Spleen (tissue), 3 donors: ENCODE measurements at regions not wholly inside any gene's neighbourhood (a gene's known extent, or its start where the extent isn't known, plus 50 kb on each side); places are given as distances from the start of the nearest gene placed in this dataset.

Experiments used
- POLR2A ChIP-seq, 3 donors: fragments of 450-650 bp; IDR thresholded peaks; one replicate each; pipeline ENCODE4 v1.5.1; 2017; ENCODE audit warnings: antibody characterized with exemption in 3 of 3, mild to moderate bottlenecking in 1 of 3
- POLR2AphosphoS5 ChIP-seq, 3 donors: sonication (generic); formaldehyde crosslinking; IDR thresholded peaks; one replicate each; pipeline ENCODE4 v1.5.1; 2017; ENCODE audit warnings: antibody characterized with exemption in 3 of 3

- TF ChIP-seq POLR2AphosphoS5 (IDR thresholded peaks at IDR 0.05) (no peak), POLR2A (IDR thresholded peaks at IDR 0.05) (no peak)
Observed at GRCh38 chr15:25170113-25170731, 215.4 kb downstream of the SNRPN start.
